HG03066 (cell line): ENCODE measurements at regions not wholly inside any gene's neighbourhood (a gene's known extent, or its start where the extent isn't known, plus 50 kb on each side); places are given as distances from the start of the nearest gene placed in this dataset.
"Not testable (repeated sequence)": the region's sequence is repeated elsewhere in the genome, so short reads cannot be mapped to it uniquely, and the experiment has no call there.

Source experiments
- ATAC-seq: cut with Tn5 transposase; IDR thresholded peaks from one replicate; pipeline ENCODE4 v1.9.1; 2021; ENCODE audit warnings: low read depth; ENCODE audit not compliant: unreplicated experiment

DNA sequence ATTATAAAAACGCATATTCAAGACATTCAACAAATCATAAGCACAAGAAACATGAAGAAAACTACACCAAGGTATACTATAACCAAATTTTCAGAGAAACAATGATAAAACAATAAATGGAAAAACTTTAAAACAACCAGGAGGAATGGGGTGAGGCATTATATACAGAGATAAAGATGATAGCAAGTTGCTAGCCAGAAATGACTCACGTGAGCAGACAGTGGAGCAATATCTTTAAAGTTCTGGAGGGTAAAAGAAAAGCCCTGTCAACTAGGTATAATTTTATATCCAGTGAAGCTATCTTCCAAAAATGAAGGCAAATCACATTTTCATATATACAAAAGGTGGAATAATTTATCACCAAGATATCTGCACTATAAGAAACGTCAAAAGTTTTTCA lies 97.8 kb upstream of the PCED1B start:
- no peak for ATAC-seq

DNA sequence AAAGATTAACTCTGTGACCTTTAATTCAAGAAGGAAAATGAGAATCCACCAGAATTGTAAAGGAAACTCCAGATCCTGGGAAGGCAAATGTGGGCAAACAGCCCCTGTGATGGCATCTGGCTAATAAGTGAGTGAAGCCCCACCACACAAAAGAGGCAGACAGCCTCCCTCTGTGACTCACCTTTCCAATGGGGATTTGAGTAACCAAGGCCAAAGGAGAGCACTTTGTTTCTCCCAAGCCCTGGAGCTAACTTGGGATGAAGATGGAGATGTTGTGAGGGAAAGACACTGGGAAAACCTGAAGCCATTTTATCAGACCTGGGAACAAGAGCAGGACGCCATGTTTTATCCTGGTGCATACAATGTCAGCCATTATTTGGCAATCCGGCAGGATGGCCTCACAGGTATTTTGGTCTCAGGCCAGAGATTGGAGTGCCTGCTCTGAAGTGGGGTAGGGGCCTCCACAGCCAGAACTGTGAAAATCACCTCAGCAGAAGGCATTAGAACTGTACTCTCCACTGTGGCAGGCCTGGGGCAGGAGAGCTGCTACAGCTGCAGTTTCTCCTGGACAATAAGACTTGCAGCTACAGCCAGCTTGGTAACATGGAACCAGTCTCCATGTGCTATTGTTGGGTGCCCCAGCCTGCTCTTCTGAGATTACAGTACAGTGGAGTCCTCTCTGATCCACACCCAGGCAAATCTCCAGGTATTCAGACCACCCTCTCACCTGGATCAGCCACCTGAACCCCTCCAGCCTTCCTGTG lies 96.6 kb upstream of the PCED1B start:
- ATAC-seq, result no peak

DNA sequence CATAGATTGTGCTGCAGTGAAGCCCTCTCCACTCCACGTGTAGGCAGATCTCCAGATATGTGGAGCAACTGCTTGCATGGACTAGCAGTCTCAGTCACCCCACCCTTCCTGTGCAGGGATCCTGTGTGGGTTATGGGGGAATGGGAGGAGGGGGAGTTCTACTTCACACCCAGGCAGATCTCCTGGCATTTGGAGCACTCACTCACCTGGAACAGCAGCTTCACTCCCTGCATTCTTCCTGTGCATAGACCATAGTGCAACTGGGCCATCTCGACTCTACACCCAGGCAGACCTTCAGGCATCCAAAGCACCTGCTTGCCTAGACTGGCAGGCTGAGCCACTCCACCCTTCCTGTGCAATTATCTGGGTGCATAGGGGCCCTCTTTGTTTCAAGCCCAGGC lies 96.0 kb upstream of the PCED1B start:
- ATAC-seq, result no peak

DNA sequence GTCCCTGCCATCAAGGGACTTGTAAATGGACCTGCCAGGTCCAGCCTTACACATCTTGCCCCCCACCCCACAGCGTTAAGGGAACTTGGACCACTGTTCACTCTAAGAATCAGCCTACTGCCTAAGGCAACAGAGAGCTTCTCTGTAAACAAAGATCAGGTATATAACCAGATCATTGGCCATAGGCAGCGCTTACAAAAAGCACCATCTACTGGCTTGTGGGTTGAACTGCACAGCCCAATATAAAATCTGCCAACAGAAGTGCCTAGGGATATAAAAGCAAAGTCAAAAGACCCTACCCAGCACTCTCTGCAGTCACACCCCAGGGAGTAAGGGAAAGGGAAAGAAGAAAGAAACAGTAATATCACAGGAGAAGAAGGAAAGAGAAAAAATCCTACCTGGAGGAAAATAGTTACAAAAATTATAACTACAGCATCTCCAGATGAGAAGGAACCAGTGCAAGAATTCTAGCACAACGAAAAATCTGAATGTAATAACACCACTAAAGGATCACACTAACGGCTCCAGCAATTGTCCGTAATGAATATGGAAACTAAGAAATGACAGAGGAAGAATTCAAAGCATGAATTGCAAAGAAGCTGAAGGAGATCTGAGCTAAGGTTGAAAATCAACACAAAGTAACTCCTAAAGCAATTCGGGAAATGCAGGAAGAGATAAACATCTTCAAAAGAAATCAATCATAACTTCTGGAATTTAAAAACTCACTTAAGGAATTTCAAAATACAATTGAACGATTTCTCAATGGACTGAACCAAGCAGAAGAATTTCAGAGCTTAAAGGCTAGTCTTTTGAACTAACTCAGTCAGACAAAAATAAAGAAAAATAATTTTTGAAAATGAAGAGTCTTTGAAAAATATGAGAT lies 95.2 kb upstream of the PCED1B start:
- ATAC-seq, result peak; percentile 58

DNA sequence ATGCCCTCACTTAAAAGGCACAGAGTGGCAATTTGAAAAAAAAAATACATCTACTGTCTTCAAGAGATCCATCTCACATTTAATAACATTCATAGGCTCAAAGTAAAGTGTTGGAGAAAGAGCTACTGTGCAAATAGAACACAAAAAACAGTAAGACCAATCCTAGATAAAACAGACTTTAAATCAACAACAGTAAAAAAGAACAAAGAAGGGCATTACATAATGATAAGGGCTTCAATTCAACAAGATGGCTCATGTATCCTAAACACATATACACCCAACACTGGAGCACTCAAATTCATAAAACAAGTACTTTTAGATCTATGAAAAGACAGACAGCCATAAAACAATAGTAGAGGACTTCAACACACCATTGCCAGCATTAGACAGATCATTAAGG lies 93.6 kb upstream of the PCED1B start:
- no peak for ATAC-seq

DNA sequence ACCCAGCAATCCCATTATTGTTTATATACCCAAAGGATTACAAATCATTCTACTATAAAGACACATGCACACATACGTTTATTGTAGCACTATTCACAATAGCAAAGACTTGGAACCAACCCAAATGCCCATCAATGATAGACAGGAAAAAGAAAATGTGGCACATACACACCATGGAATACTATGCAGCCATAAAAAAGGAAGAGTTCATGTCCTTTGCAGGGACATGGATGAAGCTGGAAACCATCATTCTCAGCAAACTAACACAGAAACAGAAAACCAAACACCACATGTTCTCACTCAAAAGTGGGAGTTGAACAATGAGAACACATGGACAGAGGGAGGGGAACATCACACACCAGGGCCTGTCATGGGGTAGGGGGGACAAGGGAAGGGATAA lies 91.3 kb upstream of the PCED1B start:
- ATAC-seq, result not testable (repeated sequence)

DNA sequence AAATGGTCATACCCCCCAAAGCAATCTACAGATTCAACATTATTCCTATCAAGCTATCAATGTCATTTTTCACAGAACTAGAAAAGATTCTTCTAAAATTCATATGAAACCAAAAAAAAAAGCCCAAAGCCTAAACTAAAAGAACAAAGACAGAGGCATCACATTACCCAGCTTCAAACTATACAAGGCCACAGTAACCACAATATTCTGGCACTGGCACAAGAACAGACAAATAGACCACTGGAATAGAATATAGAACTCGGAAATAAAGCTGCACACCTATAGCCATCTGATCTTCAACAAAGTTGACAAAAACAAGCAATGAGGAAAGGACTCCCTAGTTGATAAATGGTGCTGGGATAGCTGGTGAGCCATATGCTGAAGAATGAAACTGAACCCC lies 89.2 kb upstream of the PCED1B start:
- no peak for ATAC-seq

DNA sequence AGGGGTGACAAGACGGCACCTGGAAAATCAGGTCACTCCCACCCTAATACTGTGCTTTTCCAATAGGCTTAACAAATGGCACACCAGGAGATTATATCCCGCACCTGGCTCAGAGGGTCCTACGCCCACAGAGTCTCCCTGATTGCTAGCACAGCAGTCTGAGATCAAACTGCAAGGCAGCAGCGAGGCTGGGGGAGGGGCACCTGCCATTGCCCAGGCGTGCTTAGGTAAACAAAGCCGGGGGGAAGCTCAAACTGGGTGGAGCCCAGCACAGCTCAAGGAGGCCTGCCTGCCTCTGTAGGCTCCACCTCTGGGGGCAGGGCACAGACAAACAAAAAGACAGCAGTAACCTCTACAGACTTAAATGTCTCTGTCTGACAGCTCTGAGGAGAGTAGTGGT lies 87.4 kb upstream of the PCED1B start:
- not testable (repeated sequence) for ATAC-seq

DNA sequence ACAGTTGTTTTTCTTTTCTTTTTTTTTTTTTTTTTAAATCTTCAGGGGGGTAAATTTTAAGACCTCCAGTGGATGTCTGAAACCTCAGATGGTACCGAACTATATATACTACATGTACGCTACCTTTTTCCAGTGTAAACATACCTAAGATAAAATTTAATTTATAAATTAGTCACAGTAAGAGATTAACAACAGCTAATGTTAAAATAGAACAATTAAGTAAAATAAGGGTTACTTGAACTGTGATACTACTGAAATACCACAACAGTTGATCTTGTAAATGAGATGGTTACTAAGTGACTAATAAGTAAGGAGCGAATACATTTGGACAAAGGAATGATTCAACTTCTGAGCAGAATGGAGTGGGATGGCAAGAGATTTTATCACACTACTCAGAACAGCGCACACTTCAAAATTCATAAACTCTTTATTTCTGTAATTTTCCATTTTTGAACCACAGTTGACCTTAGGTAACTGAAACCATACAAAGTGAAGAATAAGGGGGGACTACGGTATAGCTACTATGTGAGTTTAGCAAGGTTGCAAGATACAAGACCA lies 80.5 kb upstream of the PCED1B start:
- ATAC-seq, result no peak

DNA sequence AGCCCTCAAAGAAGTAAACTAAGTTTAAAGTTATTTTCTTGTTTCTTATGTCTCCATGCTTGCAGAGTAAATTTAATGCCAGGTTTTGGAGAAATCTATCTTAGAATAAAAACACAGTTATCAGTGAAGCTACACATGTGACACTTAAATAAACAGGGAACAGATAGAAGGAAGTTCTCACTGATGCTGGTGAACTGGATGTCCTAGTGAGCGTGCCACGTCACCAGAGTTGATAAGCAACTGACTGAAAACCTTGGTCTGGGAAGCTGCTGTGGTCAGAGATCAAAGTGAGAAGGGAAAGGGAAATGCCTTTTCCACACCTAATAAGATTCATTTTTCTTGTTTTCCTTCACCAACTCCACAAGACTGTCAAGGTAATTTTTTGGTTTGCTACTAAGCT lies 74.8 kb upstream of the PCED1B start:
- no peak for ATAC-seq

DNA sequence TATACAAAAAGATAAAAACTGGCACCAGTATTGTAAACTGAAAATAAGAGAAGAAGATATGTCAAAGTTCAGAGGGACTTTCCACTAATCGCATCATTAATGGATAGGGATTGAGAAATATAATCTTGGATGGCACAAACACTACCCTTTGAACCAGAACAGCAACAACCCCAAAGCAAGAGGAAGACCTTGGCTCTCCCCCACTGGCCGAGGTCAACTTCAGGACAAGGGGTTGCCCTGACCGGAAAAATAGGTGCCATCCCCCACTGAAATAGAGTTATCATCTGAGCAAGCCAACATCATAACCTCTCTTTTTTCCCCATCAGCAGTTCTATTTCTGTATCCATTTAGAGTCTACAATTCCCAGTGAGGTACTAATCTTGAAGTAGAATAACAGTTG lies 72.4 kb upstream of the PCED1B start:
- ATAC-seq, result no peak

DNA sequence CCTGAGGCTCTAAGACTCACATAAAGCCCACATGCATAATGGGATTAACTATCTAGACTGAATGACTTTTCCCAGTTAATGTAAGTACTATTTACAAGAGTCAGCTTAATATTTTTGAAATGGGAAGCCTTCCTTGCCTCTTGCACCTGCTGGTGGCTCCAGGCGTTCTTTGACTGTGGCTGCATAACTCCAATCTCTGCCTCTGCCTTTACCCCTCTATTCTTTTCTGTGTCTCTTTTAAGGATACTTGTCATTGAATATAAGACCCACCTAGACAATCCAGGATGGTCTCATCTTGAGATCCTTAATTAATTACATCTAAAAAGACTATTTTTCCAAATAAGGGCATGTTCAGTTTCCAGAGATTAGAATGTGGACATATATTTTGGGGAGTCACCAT lies 66.9 kb upstream of the PCED1B start:
- ATAC-seq, result no peak

DNA sequence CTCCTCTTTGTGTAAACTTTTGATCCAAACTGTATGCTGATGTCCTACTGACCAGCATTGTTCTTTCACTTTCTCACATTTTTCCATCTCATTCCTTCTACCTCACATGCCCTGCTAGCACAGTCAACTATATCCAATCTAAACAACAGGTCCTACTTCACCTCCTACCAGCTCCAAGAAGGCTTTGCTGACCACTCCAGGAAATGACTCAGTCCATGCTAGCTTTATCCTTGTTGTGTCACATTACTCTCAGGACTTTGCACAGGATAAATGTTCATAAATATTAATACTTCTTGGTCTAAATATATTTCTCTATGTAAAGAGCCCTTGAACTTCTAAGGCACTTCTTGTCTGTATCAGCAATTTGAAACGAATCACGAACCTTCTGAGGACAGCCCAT lies 64.9 kb upstream of the PCED1B start:
- ATAC-seq, result no peak

DNA sequence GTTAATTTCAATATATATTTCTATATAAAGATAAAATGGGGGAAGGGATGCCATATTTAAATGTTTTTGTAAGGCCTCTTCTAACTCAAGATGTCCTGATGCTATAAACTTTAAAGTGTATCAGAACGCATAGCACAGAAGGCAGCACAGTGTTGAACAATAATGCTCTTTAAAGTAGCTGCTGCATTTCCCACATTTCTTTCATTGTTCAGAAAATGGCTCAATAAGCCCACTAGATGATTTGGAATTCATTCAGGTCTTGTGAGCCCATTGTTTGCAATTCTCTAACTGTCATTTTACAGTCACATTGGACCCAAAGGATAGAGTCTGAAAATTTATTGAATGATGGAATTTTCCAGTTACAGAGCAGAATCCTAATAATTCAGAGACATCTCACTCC lies 64.0 kb upstream of the PCED1B start:
- no peak for ATAC-seq

DNA sequence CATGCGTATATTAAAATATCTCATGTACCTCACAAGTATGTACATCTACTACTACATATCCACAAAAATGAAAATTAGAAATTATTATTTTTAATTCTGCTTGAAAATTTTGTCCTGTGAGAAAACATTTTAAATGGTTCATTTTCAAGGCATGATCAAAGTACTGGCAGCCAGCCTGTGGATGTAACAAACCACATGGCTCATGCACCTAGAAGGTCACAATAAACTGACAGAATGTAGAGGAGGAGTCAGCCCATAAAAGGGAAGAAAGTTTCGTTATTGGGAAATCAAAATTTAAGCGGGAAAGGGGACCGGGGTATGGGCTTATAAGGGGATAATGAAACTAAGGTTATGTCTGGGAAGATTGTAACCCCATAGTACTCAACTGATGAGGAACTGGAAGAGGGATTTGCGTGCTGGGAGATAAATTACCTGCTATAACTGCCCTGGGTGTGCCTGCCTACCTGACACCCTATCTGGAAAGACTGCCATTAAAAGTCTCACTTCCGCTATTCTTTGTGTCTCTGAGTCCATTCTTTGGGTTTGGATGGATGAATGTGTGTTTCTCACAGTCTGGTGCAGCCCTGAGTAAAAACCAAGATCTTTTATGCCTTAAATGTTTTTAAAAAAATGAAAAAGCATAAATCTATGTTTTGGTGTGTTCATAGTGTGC lies 62.2 kb upstream of the PCED1B start:
- ATAC-seq, result no peak

DNA sequence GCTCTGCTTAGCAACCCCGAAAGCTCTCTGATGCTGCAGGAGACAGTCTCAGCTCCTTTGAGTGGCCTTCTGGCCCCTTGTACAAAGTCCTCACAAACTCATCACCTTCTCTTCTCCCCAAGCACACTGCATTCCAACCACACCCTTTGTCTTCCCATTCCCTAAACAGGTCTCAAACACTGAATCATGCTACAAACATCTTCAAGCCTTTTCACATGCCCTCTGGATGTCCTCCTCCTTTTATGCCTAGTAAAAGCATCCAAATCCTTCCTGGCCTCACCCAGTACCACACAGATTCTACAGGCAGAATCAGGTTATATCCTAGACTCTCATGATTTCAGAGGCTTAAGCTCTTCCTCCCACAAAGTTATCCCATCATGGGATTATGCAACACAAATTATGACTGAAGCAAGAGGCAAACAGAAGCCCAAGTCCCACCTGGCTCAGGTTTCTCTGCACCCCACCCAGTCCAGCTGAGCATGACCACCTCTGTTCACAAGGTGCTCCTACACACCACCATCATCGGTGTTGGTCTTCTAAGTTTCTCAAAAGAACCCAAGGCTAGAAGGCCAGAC lies 61.4 kb upstream of the PCED1B start:
- no peak for ATAC-seq

DNA sequence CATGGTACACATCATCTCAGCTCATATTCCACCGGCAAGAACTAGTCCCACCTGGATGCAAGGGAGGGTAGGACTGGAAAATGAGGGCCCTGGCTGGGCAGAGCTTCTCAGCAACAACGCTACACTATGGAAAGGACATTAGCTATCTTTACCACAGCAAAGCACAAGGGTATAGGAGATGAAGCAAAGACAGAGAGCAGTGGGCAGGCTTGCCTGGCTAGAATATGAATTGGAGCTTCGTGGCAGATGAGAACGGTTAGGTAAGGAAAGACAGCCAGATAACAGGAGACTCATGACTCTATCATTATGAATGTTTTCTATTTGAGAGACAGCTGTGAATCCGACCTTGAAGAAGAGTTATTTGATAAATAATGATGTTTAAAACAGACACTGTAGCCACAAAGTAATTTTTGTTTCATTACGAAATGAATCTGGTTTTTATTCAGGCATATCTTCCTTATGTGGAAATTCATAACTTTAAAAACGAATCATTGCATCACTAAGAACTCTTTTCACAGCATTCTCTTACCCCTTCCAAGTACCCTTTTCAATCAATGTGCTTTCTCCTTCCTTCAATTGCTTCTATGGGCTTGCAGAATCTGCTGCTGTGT lies 59.1 kb upstream of the PCED1B start:
- ATAC-seq, result no peak

DNA sequence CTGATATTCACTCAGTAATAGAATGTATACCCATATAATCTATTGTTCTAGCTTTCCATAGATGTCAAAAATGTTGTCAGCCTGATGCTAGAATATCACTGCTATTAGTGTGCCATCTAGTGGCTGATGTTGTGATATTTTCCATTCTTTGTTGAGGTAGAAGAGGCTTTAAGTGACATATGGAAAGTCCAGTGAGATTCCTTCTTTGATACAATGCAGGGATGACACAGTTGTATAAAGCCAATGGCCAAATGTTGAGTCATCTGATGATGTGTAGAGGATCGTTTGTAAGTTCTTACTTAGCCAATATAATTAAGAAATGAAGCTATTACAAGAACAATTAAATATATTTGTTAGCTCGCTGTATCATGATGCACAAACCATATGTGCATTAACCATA lies 58.1 kb upstream of the PCED1B start:
- ATAC-seq, result no peak

DNA sequence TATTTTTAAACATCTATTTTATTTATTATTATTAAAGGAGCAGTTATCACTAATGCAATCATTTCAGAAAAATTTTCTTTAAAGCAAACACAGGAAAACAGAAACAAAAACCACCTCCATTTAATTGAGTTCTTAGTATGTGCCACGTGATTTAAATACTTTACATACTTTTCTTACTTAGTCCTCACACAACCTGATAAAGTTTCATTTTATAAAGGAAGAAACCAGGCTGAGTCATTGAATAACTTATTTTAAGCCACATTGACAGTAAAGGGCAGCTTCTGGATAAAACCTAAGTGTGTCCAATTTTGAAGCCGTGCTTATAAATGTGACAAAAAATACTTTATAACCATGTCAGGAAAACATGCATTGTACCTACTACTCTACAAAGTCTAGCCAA lies 57.1 kb upstream of the PCED1B start:
- no peak for ATAC-seq

DNA sequence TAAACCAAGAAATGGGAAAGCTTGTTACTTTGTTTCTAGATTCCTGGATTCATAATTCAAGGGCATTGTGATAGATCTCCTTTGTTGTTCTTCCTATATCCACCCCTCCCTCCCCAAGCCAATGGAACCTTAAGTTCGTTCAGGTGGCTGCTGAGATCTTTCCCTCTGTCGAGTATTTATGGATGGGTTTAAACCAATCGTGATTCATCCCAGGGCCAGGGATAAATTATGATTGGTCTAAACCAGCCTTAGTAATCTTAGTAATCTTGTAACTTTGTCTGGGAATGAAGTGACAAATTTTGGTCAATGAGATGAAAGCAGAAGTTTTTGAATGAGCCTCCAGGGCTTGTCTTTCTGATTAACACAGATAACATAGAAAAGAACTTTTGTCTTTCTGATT lies 56.1 kb upstream of the PCED1B start:
- ATAC-seq, result no peak
